WTC11 (cell line): ENCODE measurements at regions not wholly inside any gene's neighbourhood (a gene's known extent, or its start where the extent isn't known, plus 50 kb on each side); places are given as distances from the start of the nearest gene placed in this dataset.

Experiments used
- ATAC-seq: fragments of 200-7000 bp; cut with Tn5 transposase; 2 replicates; pipeline ENCODE4 v1.10.0; 2021; ENCODE audit warnings: mild to moderate bottlenecking, moderate library complexity
- CTCF ChIA-PET: fragments of 300-600 bp; sonication (Branson Sonifier 250); formaldehyde crosslinking; loops from one replicate; lab custom pipeline; 2021; ENCODE audit warnings: antibody characterized with exemption; lab: Charles Lee
- POLR2A ChIA-PET: fragments of 350-600 bp; sonication (Branson Sonifier 250); formaldehyde crosslinking; loops from one replicate; lab custom pipeline; 2021; ENCODE audit warnings: antibody characterized with exemption; lab: Charles Lee
- DNase-seq: peaks from one replicate; pipeline ENCODE4 v3.0.0; 2021; ENCODE audit warnings: low spot score
- H3K27ac Mint-ChIP-seq: 2 replicates; pipeline ENCODE4 v1.8.0; 2021; ENCODE audit warnings: mixed read lengths
- H3K27me3 Mint-ChIP-seq: 2 replicates; pipeline ENCODE4 v1.8.0; 2021; ENCODE audit warnings: low read depth, mild to moderate bottlenecking, moderate library complexity, mixed read lengths
- H3K36me3 Mint-ChIP-seq: 2 replicates; pipeline ENCODE4 v1.8.0; 2021; ENCODE audit warnings: mixed read lengths
- H3K4me1 Mint-ChIP-seq: 2 replicates; pipeline ENCODE4 v1.8.0; 2022; ENCODE audit warnings: mixed read lengths
- H3K4me3 Mint-ChIP-seq: 2 replicates; pipeline ENCODE4 v1.8.0; 2021; ENCODE audit warnings: mild to moderate bottlenecking, moderate library complexity, mixed read lengths
- H3K9me3 Mint-ChIP-seq: 2 replicates; pipeline ENCODE4 v1.8.0; 2021; ENCODE audit warnings: mixed read lengths
- GRHL2 ChIP-seq: fragments of 250-450 bp; sonication (Bioruptor Pico); IDR thresholded peaks from 2 replicates; pipeline ENCODE4 v1.8.0; 2022; ENCODE audit warnings: mild to moderate bottlenecking, moderate library complexity; ENCODE audit not compliant: insufficient replicate concordance, severe bottlenecking
- IRF2 ChIP-seq: sonication (generic); formaldehyde crosslinking; IDR thresholded peaks from 2 replicates; pipeline ENCODE4 v1.8.0; 2022; ENCODE audit warnings: low read depth, missing genetic modification reagents, borderline replicate concordance
- NFE2L1 ChIP-seq: sonication (generic); formaldehyde crosslinking; IDR thresholded peaks from 2 replicates; pipeline ENCODE4 v1.8.1; 2023; ENCODE audit warnings: missing genetic modification reagents
- NR3C1 ChIP-seq: sonication (generic); formaldehyde crosslinking; conservative IDR thresholded peaks from 2 replicates; pipeline ENCODE4 v1.8.1; 2023; ENCODE audit warnings: low read depth, mild to moderate bottlenecking, missing genetic modification reagents
- SMAD4 ChIP-seq: sonication (generic); formaldehyde crosslinking; IDR thresholded peaks from 2 replicates; pipeline ENCODE4 v1.8.0; 2022; ENCODE audit warnings: mild to moderate bottlenecking, missing genetic modification reagents
- SOX15 ChIP-seq: fragments of 250-450 bp; sonication (Bioruptor Pico); IDR thresholded peaks from 2 replicates; pipeline ENCODE4 v1.9.0; 2021; ENCODE audit warnings: mild to moderate bottlenecking
- ZNF416 ChIP-seq: fragments of 250-450 bp; sonication (Bioruptor Pico); IDR thresholded peaks from 2 replicates; pipeline ENCODE4 v1.9.0; 2021; ENCODE audit warnings: mild to moderate bottlenecking, inconsistent platforms
- TF ChIP-seq, protein P1 (sequence below): sonication (generic); formaldehyde crosslinking; IDR thresholded peaks from 2 replicates; pipeline ENCODE4 v1.8.1; 2022; ENCODE audit warnings: missing genetic modification reagents, borderline replicate concordance
- TF ChIP-seq, protein P2 (sequence below): fragments of 250-450 bp; sonication (Bioruptor Pico); IDR thresholded peaks from 2 replicates; pipeline ENCODE4 v1.9.0; 2021; ENCODE audit warnings: mild to moderate bottlenecking, borderline replicate concordance
- TF ChIP-seq, protein P3 (sequence below): sonication (generic); formaldehyde crosslinking; IDR thresholded peaks from 2 replicates; pipeline ENCODE4 v1.8.0; 2022; ENCODE audit warnings: mild to moderate bottlenecking, missing genetic modification reagents
- TF ChIP-seq, protein P4 (sequence below): sonication (generic); formaldehyde crosslinking; IDR thresholded peaks from 2 replicates; pipeline ENCODE4 v1.8.1; 2023; ENCODE audit warnings: mild to moderate bottlenecking, missing genetic modification reagents, borderline replicate concordance
- TF ChIP-seq, protein P5 (sequence below): fragments of 250-450 bp; sonication (Bioruptor Pico); IDR thresholded peaks from 2 replicates; pipeline ENCODE4 v1.9.0; 2021; ENCODE audit warnings: moderate library complexity, mild to moderate bottlenecking, inconsistent platforms, borderline replicate concordance
- TF ChIP-seq, protein P6 (sequence below): sonication (generic); formaldehyde crosslinking; IDR thresholded peaks from 2 replicates; pipeline ENCODE4 v1.8.1; 2022; ENCODE audit warnings: mild to moderate bottlenecking, missing genetic modification reagents, moderate library complexity, borderline replicate concordance
- TF ChIP-seq, protein P7 (sequence below): fragments of 250-450 bp; sonication (Bioruptor Pico); IDR thresholded peaks from 2 replicates; pipeline ENCODE4 v1.8.0; 2021; ENCODE audit warnings: mild to moderate bottlenecking
- TF ChIP-seq, protein P8 (sequence below): fragments of 200-600 bp; IDR thresholded peaks from 2 replicates; pipeline ENCODE4 v1.8.0; 2022; ENCODE audit warnings: antibody characterized with exemption
- TF ChIP-seq, protein P9 (sequence below): sonication (generic); formaldehyde crosslinking; IDR thresholded peaks from 2 replicates; pipeline ENCODE4 v1.8.0; 2022; ENCODE audit warnings: missing genetic modification reagents

DNA sequence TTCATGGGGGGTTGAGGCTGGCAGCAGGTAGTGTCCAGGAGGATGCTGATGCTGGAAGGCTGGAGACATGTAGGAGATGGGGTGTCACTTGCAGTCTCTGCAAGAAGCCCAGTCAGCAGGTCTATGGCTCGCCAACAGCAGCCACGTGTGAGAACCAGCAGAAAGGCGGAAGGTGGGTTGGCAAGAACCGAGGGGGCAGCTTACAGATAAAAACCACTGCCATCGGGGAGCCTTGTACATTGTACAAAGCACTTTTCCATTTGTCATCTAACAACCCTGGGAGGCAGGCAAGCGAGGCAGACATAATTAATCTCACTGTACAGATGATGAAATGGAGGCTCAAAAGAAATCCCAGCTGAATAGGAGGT is 167.2 kb downstream of the KCNA5 start (continued):
- TF ChIP-seq, protein P1, sequence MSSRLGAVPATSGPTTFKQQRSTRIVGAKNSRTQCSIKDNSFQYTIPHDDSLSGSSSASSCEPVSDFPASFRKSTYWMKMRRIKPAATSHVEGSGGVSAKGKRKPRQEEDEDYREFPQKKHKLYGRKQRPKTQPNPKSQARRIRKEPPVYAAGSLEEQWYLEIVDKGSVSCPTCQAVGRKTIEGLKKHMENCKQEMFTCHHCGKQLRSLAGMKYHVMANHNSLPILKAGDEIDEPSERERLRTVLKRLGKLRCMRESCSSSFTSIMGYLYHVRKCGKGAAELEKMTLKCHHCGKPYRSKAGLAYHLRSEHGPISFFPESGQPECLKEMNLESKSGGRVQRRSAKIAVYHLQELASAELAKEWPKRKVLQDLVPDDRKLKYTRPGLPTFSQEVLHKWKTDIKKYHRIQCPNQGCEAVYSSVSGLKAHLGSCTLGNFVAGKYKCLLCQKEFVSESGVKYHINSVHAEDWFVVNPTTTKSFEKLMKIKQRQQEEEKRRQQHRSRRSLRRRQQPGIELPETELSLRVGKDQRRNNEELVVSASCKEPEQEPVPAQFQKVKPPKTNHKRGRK: no peak
- no peak for TF ChIP-seq GRHL2 (CRISPR knock-in tag)
- TF ChIP-seq, protein P2, sequence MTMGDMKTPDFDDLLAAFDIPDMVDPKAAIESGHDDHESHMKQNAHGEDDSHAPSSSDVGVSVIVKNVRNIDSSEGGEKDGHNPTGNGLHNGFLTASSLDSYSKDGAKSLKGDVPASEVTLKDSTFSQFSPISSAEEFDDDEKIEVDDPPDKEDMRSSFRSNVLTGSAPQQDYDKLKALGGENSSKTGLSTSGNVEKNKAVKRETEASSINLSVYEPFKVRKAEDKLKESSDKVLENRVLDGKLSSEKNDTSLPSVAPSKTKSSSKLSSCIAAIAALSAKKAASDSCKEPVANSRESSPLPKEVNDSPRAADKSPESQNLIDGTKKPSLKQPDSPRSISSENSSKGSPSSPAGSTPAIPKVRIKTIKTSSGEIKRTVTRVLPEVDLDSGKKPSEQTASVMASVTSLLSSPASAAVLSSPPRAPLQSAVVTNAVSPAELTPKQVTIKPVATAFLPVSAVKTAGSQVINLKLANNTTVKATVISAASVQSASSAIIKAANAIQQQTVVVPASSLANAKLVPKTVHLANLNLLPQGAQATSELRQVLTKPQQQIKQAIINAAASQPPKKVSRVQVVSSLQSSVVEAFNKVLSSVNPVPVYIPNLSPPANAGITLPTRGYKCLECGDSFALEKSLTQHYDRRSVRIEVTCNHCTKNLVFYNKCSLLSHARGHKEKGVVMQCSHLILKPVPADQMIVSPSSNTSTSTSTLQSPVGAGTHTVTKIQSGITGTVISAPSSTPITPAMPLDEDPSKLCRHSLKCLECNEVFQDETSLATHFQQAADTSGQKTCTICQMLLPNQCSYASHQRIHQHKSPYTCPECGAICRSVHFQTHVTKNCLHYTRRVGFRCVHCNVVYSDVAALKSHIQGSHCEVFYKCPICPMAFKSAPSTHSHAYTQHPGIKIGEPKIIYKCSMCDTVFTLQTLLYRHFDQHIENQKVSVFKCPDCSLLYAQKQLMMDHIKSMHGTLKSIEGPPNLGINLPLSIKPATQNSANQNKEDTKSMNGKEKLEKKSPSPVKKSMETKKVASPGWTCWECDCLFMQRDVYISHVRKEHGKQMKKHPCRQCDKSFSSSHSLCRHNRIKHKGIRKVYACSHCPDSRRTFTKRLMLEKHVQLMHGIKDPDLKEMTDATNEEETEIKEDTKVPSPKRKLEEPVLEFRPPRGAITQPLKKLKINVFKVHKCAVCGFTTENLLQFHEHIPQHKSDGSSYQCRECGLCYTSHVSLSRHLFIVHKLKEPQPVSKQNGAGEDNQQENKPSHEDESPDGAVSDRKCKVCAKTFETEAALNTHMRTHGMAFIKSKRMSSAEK (CRISPR knock-in tag): no peak
- no peak for TF ChIP-seq SMAD4 (CRISPR knock-in tag)
- no peak for TF ChIP-seq IRF2 (CRISPR knock-in tag)
- TF ChIP-seq, all 79 proteins: peak for 0

DNA sequence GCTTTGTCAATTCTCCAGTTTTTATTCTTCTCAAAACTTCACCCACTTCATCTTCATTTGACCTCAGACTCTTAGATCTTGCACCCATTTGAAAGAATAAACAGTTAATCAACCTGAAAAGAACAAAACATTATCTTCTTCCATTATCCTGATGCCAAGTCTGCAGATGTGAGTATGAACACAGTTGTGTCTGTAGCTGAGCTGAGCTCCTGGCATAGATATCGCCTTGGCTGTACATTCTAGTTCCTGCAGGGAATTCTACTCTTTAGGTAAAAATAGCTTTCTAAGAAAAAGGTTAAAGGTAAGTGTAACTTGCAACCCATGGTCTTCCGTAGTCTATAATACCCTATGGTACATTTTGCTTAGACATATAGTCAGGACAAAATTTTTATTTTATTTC is 169.7 kb downstream of the KCNA5 start:
- Mint-ChIP-seq H3K27me3 (peaks cover 5% of the 10 kb centered on the region), H3K4me3 (no peak overlapping the region), H3K4me1 (no peaks in the 10 kb centered on the region), H3K36me3 (no peaks in the 10 kb centered on the region), H3K9me3 (no peaks in the 10 kb centered on the region), H3K27ac (no peak overlapping the region)
- CTCF ChIA-PET: interaction anchor here (2.8 kb wide), 1 partner anchor 215 kb away, joined by 10 read pairs; no protein-coding TSS in a partner anchor
- POLR2A ChIA-PET: interaction anchor here (0.5 kb wide), 1 partner anchor 106 kb away, joined by 3 read pairs; no protein-coding TSS in a partner anchor
- DNase-seq: no peak
- no peak for ATAC-seq
- TF ChIP-seq, protein P3, sequence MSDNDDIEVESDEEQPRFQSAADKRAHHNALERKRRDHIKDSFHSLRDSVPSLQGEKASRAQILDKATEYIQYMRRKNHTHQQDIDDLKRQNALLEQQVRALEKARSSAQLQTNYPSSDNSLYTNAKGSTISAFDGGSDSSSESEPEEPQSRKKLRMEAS: no peak
- TF ChIP-seq, protein P4, sequence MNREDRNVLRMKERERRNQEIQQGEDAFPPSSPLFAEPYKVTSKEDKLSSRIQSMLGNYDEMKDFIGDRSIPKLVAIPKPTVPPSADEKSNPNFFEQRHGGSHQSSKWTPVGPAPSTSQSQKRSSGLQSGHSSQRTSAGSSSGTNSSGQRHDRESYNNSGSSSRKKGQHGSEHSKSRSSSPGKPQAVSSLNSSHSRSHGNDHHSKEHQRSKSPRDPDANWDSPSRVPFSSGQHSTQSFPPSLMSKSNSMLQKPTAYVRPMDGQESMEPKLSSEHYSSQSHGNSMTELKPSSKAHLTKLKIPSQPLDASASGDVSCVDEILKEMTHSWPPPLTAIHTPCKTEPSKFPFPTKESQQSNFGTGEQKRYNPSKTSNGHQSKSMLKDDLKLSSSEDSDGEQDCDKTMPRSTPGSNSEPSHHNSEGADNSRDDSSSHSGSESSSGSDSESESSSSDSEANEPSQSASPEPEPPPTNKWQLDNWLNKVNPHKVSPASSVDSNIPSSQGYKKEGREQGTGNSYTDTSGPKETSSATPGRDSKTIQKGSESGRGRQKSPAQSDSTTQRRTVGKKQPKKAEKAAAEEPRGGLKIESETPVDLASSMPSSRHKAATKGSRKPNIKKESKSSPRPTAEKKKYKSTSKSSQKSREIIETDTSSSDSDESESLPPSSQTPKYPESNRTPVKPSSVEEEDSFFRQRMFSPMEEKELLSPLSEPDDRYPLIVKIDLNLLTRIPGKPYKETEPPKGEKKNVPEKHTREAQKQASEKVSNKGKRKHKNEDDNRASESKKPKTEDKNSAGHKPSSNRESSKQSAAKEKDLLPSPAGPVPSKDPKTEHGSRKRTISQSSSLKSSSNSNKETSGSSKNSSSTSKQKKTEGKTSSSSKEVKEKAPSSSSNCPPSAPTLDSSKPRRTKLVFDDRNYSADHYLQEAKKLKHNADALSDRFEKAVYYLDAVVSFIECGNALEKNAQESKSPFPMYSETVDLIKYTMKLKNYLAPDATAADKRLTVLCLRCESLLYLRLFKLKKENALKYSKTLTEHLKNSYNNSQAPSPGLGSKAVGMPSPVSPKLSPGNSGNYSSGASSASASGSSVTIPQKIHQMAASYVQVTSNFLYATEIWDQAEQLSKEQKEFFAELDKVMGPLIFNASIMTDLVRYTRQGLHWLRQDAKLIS (CRISPR knock-in tag): no peak
- TF ChIP-seq NFE2L1 (CRISPR knock-in tag) (no peak), ZNF416 (no peak), SMAD4 (CRISPR knock-in tag) (no peak), GRHL2 (CRISPR knock-in tag) (no peak), SOX15 (CRISPR knock-in tag) (no peak), NR3C1 (CRISPR knock-in tag) (no peak)
- TF ChIP-seq, protein P5, sequence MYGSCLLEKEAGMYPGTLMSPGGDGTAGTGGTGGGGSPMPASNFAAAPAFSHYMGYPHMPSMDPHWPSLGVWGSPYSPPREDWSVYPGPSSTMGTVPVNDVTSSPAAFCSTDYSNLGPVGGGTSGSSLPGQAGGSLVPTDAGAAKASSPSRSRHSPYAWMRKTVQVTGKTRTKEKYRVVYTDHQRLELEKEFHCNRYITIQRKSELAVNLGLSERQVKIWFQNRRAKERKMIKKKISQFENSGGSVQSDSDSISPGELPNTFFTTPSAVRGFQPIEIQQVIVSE: no peak
- TF ChIP-seq, protein P6, sequence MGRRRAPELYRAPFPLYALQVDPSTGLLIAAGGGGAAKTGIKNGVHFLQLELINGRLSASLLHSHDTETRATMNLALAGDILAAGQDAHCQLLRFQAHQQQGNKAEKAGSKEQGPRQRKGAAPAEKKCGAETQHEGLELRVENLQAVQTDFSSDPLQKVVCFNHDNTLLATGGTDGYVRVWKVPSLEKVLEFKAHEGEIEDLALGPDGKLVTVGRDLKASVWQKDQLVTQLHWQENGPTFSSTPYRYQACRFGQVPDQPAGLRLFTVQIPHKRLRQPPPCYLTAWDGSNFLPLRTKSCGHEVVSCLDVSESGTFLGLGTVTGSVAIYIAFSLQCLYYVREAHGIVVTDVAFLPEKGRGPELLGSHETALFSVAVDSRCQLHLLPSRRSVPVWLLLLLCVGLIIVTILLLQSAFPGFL (CRISPR knock-in tag): no peak
- TF ChIP-seq, protein P7, sequence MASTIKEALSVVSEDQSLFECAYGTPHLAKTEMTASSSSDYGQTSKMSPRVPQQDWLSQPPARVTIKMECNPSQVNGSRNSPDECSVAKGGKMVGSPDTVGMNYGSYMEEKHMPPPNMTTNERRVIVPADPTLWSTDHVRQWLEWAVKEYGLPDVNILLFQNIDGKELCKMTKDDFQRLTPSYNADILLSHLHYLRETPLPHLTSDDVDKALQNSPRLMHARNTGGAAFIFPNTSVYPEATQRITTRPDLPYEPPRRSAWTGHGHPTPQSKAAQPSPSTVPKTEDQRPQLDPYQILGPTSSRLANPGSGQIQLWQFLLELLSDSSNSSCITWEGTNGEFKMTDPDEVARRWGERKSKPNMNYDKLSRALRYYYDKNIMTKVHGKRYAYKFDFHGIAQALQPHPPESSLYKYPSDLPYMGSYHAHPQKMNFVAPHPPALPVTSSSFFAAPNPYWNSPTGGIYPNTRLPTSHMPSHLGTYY (CRISPR knock-in tag): no peak
- TF ChIP-seq, protein P8, sequence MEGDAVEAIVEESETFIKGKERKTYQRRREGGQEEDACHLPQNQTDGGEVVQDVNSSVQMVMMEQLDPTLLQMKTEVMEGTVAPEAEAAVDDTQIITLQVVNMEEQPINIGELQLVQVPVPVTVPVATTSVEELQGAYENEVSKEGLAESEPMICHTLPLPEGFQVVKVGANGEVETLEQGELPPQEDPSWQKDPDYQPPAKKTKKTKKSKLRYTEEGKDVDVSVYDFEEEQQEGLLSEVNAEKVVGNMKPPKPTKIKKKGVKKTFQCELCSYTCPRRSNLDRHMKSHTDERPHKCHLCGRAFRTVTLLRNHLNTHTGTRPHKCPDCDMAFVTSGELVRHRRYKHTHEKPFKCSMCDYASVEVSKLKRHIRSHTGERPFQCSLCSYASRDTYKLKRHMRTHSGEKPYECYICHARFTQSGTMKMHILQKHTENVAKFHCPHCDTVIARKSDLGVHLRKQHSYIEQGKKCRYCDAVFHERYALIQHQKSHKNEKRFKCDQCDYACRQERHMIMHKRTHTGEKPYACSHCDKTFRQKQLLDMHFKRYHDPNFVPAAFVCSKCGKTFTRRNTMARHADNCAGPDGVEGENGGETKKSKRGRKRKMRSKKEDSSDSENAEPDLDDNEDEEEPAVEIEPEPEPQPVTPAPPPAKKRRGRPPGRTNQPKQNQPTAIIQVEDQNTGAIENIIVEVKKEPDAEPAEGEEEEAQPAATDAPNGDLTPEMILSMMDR: no peak
- TF ChIP-seq, protein P9, sequence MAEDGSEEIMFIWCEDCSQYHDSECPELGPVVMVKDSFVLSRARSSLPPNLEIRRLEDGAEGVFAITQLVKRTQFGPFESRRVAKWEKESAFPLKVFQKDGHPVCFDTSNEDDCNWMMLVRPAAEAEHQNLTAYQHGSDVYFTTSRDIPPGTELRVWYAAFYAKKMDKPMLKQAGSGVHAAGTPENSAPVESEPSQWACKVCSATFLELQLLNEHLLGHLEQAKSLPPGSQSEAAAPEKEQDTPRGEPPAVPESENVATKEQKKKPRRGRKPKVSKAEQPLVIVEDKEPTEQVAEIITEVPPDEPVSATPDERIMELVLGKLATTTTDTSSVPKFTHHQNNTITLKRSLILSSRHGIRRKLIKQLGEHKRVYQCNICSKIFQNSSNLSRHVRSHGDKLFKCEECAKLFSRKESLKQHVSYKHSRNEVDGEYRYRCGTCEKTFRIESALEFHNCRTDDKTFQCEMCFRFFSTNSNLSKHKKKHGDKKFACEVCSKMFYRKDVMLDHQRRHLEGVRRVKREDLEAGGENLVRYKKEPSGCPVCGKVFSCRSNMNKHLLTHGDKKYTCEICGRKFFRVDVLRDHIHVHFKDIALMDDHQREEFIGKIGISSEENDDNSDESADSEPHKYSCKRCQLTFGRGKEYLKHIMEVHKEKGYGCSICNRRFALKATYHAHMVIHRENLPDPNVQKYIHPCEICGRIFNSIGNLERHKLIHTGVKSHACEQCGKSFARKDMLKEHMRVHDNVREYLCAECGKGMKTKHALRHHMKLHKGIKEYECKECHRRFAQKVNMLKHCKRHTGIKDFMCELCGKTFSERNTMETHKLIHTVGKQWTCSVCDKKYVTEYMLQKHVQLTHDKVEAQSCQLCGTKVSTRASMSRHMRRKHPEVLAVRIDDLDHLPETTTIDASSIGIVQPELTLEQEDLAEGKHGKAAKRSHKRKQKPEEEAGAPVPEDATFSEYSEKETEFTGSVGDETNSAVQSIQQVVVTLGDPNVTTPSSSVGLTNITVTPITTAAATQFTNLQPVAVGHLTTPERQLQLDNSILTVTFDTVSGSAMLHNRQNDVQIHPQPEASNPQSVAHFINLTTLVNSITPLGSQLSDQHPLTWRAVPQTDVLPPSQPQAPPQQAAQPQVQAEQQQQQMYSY (CRISPR knock-in tag): no peak
